Activated naive CD4-positive, alpha-beta T cell treated with anti-CD3 and anti-CD28 coated beads, Interleukin-2, amount 10 ng/mL, durations not matched to agents 7 days and 5 days (primary cell): ENCODE measurements at regions not wholly inside any gene's neighbourhood (a gene's known extent, or its start where the extent isn't known, plus 50 kb on each side); places are given as distances from the start of the nearest gene placed in this dataset.

ENCODE experiments used
- CTCF ChIA-PET: fragments of 350-600 bp; sonication (Branson Sonifier 250); formaldehyde crosslinking; loops from one replicate; lab custom pipeline; 2021; ENCODE audit warnings: antibody characterized with exemption; lab: Charles Lee
- DNase-seq: peaks from one replicate; pipeline ENCODE4 v3.0.0-alpha.2; 2020
- H3K27ac Mint-ChIP-seq: one replicate; pipeline ENCODE4 v1.8.0; 2021; ENCODE audit warnings: mild to moderate bottlenecking, moderate library complexity, mixed read lengths
- H3K27me3 Mint-ChIP-seq: one replicate; pipeline ENCODE4 v1.8.0; 2021; ENCODE audit warnings: mild to moderate bottlenecking, mixed read lengths
- H3K36me3 Mint-ChIP-seq: one replicate; pipeline ENCODE4 v1.8.0; 2021; ENCODE audit warnings: mixed read lengths
- H3K4me1 Mint-ChIP-seq: one replicate; pipeline ENCODE4 v1.8.0; 2021; ENCODE audit warnings: mixed read lengths
- H3K4me3 Mint-ChIP-seq: one replicate; pipeline ENCODE4 v1.8.0; 2021; ENCODE audit warnings: mild to moderate bottlenecking, moderate library complexity, mixed read lengths
- H3K9me3 Mint-ChIP-seq: one replicate; pipeline ENCODE4 v1.8.0; 2021; ENCODE audit warnings: mixed read lengths

- DNase-seq, result no peak
- peaks cover 12% of the 10 kb centered on the region for H3K27me3 Mint-ChIP-seq
- no peaks in the 10 kb centered on the region for H3K36me3 Mint-ChIP-seq
- no peak overlapping the region for H3K4me3 Mint-ChIP-seq
- no peak overlapping the region for H3K27ac Mint-ChIP-seq
- H3K9me3 Mint-ChIP-seq, result no peaks in the 10 kb centered on the region
- peaks cover 18% of the 10 kb centered on the region for H3K4me1 Mint-ChIP-seq
- CTCF ChIA-PET, result interaction anchor here (0.8 to 1.4 kb wide), 3 partner anchors 9 to 29 kb away, joined by 3 read pairs; no protein-coding TSS in a partner anchor
Observed at GRCh38 chr5:82341325-82341724, 63.2 kb upstream of the RPS23 start.

DNA sequence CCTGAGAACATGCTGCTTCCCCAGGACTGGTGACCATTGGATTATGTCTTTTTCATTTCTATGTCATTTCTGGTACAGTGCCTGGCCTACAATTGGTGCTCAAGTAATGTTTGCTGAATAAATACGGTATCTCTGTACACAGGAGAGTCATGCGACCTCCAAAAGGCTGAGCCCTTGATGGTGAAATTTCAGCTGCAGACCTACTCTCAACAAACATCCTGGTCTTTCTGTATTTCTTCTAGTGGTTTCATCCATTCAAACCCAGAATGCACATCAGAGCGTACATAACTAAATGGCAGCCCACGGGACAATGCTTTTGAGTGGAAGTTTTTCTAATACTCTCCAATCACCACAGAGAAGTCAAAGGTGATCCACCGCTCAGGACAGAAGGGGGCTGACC, 62.6 kb upstream of the RPS23 start:
- CTCF ChIA-PET, result interaction anchor here (1.1 to 1.4 kb wide), 2 partner anchors 9 to 10 kb away, joined by 3 read pairs; no protein-coding TSS in a partner anchor
- Mint-ChIP-seq H3K27me3 (peaks cover 12% of the 10 kb centered on the region), H3K4me3 (no peak overlapping the region), H3K4me1 (peaks cover 18% of the 10 kb centered on the region), H3K9me3 (no peaks in the 10 kb centered on the region), H3K36me3 (no peaks in the 10 kb centered on the region), H3K27ac (no peak overlapping the region)
- no peak for DNase-seq

DNA sequence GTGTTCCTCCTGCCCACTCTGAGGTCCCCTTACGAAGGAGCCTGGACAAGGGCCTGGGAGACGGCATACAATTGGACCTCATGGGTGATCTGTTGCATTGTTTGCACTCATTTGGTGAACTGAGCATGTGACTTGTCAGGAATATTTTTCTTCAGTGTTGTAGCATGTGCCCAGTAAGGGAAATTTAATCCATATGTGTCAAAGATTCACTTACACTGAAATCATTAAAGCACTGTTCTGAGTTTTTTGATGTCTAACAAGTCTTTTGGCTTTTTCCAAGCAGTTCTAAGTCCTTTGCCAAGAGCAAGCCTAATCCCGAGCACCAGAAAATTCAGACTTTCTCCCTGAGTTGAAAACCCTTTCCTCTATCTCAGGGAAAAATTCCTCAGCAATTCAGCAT, 61.6 kb upstream of the RPS23 start:
- Mint-ChIP-seq H3K9me3 (no peaks in the 10 kb centered on the region), H3K4me1 (peaks cover 18% of the 10 kb centered on the region), H3K27me3 (peaks cover 12% of the 10 kb centered on the region), H3K27ac (no peak overlapping the region), H3K4me3 (no peak overlapping the region), H3K36me3 (no peaks in the 10 kb centered on the region)
- no peak for DNase-seq
- CTCF ChIA-PET, result interaction anchor here (1.4 kb wide), 1 partner anchor 11 kb away, joined by 3 read pairs; no protein-coding TSS in a partner anchor

DNA sequence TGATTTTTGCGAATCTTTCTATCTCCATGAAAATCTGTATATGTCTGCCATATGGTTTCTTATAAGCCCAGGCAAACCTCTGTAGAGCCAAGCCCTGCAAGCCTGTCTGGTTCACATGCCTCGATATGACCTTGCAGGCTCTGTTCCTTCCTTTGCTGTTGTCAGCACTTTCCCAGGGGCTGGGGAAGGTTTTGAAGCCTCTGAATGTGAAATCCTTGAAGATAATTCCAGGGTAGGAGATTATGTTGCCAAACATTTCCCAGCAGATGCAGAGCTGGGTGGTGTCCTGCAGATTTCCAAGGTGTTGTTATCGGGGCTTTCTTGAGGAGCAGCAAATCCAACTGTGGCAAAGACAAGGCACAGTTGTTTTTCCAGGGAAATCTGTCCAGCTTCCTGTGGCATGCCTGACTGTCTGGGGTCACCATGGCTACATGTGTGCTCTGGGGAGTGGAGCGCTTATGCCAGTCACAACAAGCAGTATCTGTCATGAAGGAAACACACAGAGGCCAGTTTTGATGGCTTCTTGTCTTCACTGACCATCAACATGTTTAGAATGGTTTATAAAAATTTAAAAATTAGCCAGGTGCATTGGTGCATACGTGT, 60.7 kb upstream of the RPS23 start:
- Mint-ChIP-seq H3K4me1 (peaks cover 18% of the 10 kb centered on the region), H3K27me3 (peaks cover 12% of the 10 kb centered on the region), H3K4me3 (no peak overlapping the region), H3K9me3 (no peaks in the 10 kb centered on the region), H3K27ac (no peak overlapping the region), H3K36me3 (no peaks in the 10 kb centered on the region)
- CTCF ChIA-PET, result no interaction called here
- no peak for DNase-seq

DNA sequence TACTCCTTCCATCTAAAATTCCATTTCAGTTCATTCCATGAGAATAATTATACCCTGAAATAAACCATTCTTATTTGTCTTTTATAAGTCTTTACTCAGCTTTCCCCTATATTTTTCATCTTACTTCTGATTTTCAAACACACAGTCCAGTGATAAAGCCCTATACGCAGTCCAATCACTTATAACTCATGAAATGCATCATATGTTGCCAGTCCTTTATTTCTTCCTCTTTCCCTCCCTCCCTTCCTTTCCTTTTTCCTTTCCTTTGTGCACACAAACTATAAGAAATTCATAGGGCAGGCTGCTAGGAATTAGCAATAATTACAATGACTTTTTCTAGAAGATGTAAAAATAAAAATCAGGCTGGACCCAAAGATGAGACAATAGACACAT, 58.8 kb upstream of the RPS23 start:
- Mint-ChIP-seq H3K4me3 (no peak overlapping the region), H3K27me3 (peaks cover 12% of the 10 kb centered on the region), H3K36me3 (no peaks in the 10 kb centered on the region), H3K9me3 (no peaks in the 10 kb centered on the region), H3K27ac (no peak overlapping the region), H3K4me1 (peaks cover 18% of the 10 kb centered on the region)
- DNase-seq, result no peak
- CTCF ChIA-PET, result interaction anchor here (0.6 to 1.1 kb wide), 2 partner anchors 15 to 24 kb away, joined by 3 read pairs; no protein-coding TSS in a partner anchor

DNA sequence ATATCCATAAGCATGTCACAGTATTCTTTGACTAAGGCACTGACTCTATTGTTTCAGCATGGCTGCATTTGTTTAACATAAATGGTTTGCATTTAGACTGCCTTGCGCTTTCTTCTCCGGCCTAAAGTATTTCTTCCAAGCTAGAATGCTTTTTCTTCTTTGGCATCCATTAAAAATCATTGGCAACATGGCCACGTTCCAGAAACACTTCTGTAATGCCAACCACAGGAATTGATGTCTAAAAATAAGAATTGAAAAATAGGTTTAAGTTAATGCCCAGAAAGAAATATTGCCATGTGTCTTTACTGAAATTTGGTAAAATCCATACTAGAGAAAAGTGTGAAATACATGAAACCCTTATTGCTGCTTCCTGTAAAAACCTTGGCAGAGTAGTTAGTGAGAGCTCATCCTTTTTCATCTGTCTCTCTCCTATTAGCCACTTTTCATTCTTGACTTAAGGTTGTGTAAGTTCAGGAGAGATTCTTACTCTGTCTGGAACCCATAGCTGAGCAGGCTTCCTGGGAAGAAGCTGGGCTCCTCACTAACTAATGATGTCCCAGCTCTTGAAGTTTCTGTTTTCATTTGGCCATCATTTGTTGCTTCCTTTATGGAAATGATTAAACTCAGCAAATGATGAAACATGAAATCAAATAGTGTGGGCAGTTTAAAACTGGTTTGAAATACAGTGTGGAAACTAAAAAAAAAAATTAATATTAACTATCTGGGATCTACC, 58.2 kb upstream of the RPS23 start:
- Mint-ChIP-seq H3K27me3 (peaks cover 12% of the 10 kb centered on the region), H3K4me1 (peaks cover 13% of the 10 kb centered on the region), H3K9me3 (no peaks in the 10 kb centered on the region), H3K4me3 (no peak overlapping the region), H3K36me3 (no peaks in the 10 kb centered on the region), H3K27ac (no peak overlapping the region)
- CTCF ChIA-PET, result interaction anchor here (0.6 to 1.1 kb wide), 5 partner anchors 13 to 949 kb away, joined by 3 to 4 read pairs (median 3); no protein-coding TSS in a partner anchor
- no peak for DNase-seq

DNA sequence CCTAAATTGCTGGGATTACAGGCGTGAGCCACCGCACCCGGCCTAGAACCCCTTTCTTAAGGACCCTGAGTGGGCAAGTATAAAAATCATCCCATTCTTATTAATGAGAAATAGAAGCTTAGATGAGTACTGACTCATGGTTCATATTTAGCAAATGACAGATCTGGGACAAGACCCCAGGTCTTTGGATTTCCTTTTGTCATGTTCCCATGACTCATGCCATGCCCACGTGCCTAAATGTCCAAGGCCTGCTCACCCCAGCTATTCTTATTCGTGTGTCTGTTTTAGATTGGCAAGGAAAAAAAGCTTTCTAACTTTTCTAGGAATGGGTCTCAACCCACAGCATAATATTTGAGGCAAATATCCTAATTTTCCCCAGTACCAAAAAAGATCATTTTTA, 57.7 kb upstream of the RPS23 start:
- no peak overlapping the region for H3K4me3 Mint-ChIP-seq
- no peak for DNase-seq
- H3K27ac Mint-ChIP-seq, result no peak overlapping the region
- no peaks in the 10 kb centered on the region for H3K9me3 Mint-ChIP-seq
- peaks cover 7% of the 10 kb centered on the region for H3K4me1 Mint-ChIP-seq
- CTCF ChIA-PET, result interaction anchor here (0.6 to 1.1 kb wide), 4 partner anchors 14 to 949 kb away, joined by 3 to 4 read pairs (median 3); no protein-coding TSS in a partner anchor
- peaks cover 12% of the 10 kb centered on the region for H3K27me3 Mint-ChIP-seq
- no peaks in the 10 kb centered on the region for H3K36me3 Mint-ChIP-seq

DNA sequence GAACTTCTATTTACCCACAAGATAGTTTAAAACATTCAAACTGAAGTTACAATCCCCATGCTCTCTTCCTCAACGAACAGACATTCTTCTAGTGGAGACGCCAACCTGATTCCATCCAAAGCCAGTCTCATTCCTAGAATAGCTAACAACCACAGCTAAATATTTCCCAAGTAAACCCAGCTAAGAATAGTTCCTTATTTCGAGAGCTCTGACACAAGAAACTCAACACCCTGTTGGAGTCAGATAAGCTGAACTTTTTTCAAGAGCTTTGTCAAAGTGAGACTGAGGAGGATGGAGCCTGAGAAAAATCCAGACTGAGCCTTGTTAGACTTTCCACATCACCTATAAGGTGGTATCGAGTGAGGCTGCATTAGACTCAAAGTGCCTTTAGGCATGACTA, 56.7 kb upstream of the RPS23 start:
- no peak for DNase-seq
- Mint-ChIP-seq H3K27ac (no peak overlapping the region), H3K4me1 (no peaks in the 10 kb centered on the region), H3K36me3 (no peaks in the 10 kb centered on the region), H3K27me3 (peaks cover 9% of the 10 kb centered on the region), H3K4me3 (no peak overlapping the region), H3K9me3 (no peaks in the 10 kb centered on the region)
- CTCF ChIA-PET, result interaction anchor here (0.6 kb wide), 2 partner anchors 13 to 369 kb away, joined by 3 read pairs; no protein-coding TSS in a partner anchor

- no peak overlapping the region for H3K27ac Mint-ChIP-seq
- no peak overlapping the region for H3K4me3 Mint-ChIP-seq
- H3K27me3 Mint-ChIP-seq, result peaks cover 9% of the 10 kb centered on the region
- no peak for DNase-seq
- CTCF ChIA-PET, result no interaction called here
- no peaks in the 10 kb centered on the region for H3K36me3 Mint-ChIP-seq
- H3K4me1 Mint-ChIP-seq, result no peaks in the 10 kb centered on the region
- no peaks in the 10 kb centered on the region for H3K9me3 Mint-ChIP-seq
Observed at GRCh38 chr5:82334085-82334692, 56.0 kb upstream of the RPS23 start.

DNA sequence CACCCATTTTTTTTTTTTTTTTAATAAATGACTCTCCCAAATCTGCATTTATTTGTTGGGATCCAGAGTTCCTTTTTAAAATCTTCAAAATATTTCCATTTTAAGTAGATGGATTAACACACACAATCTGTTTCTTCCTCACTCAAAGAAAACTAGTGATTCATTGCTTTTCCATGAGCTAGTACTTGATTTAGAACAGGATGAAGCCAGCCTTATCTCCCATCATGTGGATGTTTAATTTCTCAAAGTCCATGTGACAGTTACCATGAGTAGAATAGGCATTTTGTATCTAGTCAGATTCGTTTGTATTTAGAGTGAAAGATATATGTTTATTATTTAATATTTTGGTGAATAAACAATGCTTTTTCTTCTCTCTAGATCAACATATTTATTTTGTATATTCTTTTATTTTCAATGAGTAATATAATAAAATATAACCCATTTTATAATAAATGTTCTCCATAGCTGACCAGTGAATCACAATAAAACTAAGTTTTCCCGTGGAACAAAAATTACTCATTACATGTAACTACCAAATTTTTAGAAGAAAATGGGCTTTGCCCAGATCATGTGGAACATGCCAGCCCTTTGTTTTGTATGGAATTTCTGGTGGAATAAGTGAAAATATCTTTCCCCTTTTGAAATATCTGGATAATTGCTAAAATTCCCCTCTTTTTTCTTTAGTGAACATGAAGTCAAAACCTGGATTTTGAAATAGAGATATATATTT, 54.9 kb upstream of the RPS23 start:
- Mint-ChIP-seq H3K9me3 (no peaks in the 10 kb centered on the region), H3K27me3 (peaks cover 7% of the 10 kb centered on the region), H3K4me1 (no peaks in the 10 kb centered on the region), H3K36me3 (no peaks in the 10 kb centered on the region), H3K4me3 (no peak overlapping the region), H3K27ac (no peak overlapping the region)
- DNase-seq, result no peak
- CTCF ChIA-PET, result no interaction called here

DNA sequence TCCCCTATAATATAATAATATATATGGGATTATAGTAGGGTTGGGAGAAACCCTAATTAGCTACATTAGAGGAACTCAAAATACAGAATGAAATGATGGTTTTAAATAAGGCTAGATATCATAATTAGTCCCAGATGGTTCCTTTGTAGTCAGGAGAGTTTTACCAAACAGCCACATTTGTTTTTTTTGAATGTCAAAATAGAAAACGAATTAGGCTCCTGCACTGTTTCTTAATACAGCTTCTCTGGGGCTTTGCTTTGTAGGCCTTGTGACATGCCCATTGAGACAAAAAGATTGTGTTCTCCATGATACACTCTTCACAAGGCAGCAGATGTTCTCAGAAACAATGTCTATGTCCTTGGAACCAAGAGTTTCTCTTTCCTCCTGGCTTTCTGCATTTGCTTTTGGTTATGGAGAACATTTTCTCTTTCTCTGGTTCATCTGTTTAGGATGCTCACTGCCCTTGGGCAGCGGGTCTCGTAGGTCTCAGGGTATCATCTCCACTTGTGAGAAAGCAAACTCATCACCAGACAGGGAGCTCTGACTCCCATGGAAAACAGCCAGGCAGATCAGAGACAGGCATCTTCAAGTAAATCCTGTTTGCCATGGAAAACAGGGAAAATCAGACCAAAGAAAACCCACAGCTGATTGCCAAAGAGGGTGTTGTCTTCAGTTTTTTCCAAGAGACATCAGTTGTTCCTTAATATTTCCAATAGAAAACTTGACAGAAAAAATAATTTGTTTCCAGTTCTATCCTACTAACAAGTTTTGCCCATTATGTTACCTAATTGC, 54.1 kb upstream of the RPS23 start:
- Mint-ChIP-seq H3K9me3 (no peaks in the 10 kb centered on the region), H3K27me3 (peaks cover 3% of the 10 kb centered on the region), H3K4me3 (no peak overlapping the region), H3K4me1 (no peaks in the 10 kb centered on the region), H3K27ac (no peak overlapping the region), H3K36me3 (no peaks in the 10 kb centered on the region)
- CTCF ChIA-PET, result interaction anchor here (1.0 to 2.5 kb wide), 2 partner anchors 20 to 319 kb away, joined by 3 to 9 read pairs; no protein-coding TSS in a partner anchor
- no peak for DNase-seq

DNA sequence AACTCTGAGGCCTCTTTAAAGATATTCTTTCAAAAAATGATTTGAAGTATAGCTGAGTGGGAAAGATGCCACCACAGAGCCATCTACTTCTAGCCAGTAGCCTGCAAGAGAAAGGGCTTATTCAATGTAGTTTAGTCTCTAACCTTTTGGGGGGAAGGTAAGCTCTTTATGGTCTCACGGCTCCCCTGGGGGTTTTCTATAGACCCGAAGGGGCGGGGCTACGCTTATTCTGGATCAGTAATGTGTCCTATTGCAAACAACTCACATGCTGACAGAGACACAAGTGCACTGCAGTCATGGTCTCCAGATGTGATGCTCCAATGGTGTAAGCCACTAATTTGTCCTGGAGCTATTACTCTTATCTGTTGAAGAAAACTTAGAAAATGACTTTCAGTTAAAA, 53.4 kb upstream of the RPS23 start:
- no peaks in the 10 kb centered on the region for H3K9me3 Mint-ChIP-seq
- no peaks in the 10 kb centered on the region for H3K36me3 Mint-ChIP-seq
- no peaks in the 10 kb centered on the region for H3K4me1 Mint-ChIP-seq
- peaks cover 3% of the 10 kb centered on the region for H3K27me3 Mint-ChIP-seq
- no peak overlapping the region for H3K4me3 Mint-ChIP-seq
- no peak for DNase-seq
- no peak overlapping the region for H3K27ac Mint-ChIP-seq
- CTCF ChIA-PET, result interaction anchor here (0.7 to 2.5 kb wide), 4 partner anchors 19 to 319 kb away, joined by 3 to 9 read pairs (median 3); no protein-coding TSS in a partner anchor
